ENCODE measurements at regions not wholly inside any gene's neighbourhood (a gene's known extent, or its start where the extent isn't known, plus 50 kb on each side); places are given as distances from the start of the nearest gene placed in this dataset.

GRCh38 chr15:26477044-26477443, 295.8 kb downstream of the GABRB3 start:
- no peak for TF ChIP-seq CTCF (IDR thresholded peaks at IDR 0.05; ENCODE audit: insufficient read depth, low read depth, low read length)
- DNase-seq (ENCODE audit: low read depth) = no peak
- H3K4me3 ChIP-seq (ENCODE audit: low read depth, low read length) = no peak overlapping the region

- no peak for TF ChIP-seq CTCF (IDR thresholded peaks at IDR 0.05; ENCODE audit: insufficient read depth, low read depth, low read length)
- H3K4me3 ChIP-seq (ENCODE audit: low read depth, low read length) = no peak overlapping the region
- DNase-seq (ENCODE audit: low read depth) = no peak
These were observed 297.3 kb downstream of the GABRB3 start for GRCh38 chr15:26475554-26475953.

GRCh38 chr15:26472661-26473060, 300.2 kb downstream of the GABRB3 start:
- H3K4me3 ChIP-seq (ENCODE audit: low read depth, low read length) = no peak overlapping the region
- TF ChIP-seq CTCF (IDR thresholded peaks at IDR 0.05; ENCODE audit: insufficient read depth, low read depth, low read length) = no peak
- no peak for DNase-seq (ENCODE audit: low read depth)

- no peak for DNase-seq (ENCODE audit: low read depth)
- TF ChIP-seq CTCF (IDR thresholded peaks at IDR 0.05; ENCODE audit: insufficient read depth, low read depth, low read length) = no peak
- no peak overlapping the region for H3K4me3 ChIP-seq (ENCODE audit: low read depth, low read length)
These were observed 310.8 kb downstream of the GABRB3 start for GRCh38 chr15:26461847-26462608.

- no peak overlapping the region for H3K4me3 ChIP-seq (ENCODE audit: low read depth, low read length)
- no peak for DNase-seq (ENCODE audit: low read depth)
- TF ChIP-seq CTCF (IDR thresholded peaks at IDR 0.05; ENCODE audit: insufficient read depth, low read depth, low read length) = no peak
These were observed 312.7 kb downstream of the GABRB3 start for GRCh38 chr15:26460165-26460564.

- DNase-seq (ENCODE audit: low read depth) = no peak
- no peak overlapping the region for H3K4me3 ChIP-seq (ENCODE audit: low read depth, low read length)
- no peak for TF ChIP-seq CTCF (IDR thresholded peaks at IDR 0.05; ENCODE audit: insufficient read depth, low read depth, low read length)
These were observed 317.0 kb downstream of the GABRB3 start for GRCh38 chr15:26455828-26456227.

GRCh38 chr15:26453914-26454313, 319.0 kb downstream of the GABRB3 start:
- no peak for TF ChIP-seq CTCF (IDR thresholded peaks at IDR 0.05; ENCODE audit: insufficient read depth, low read depth, low read length)
- H3K4me3 ChIP-seq (ENCODE audit: low read depth, low read length) = no peak overlapping the region
- no peak for DNase-seq (ENCODE audit: low read depth)

Measured in fibroblast of villous mesenchyme (primary cell).